ENCODE measurements at regions not wholly inside any gene's neighbourhood (a gene's known extent, or its start where the extent isn't known, plus 50 kb on each side); places are given as distances from the start of the nearest gene placed in this dataset.
A peak's percentile ranks its signal among the peaks of the same experiment; 100 is the strongest.
"Not testable (repeated sequence)": the region's sequence is repeated elsewhere in the genome, so short reads cannot be mapped to it uniquely, and the experiment has no call there.

GRCh38 chr17:33572615-33573014, 279.5 kb upstream of the ASIC2 start:
- DNase-seq, result no peak

DNA sequence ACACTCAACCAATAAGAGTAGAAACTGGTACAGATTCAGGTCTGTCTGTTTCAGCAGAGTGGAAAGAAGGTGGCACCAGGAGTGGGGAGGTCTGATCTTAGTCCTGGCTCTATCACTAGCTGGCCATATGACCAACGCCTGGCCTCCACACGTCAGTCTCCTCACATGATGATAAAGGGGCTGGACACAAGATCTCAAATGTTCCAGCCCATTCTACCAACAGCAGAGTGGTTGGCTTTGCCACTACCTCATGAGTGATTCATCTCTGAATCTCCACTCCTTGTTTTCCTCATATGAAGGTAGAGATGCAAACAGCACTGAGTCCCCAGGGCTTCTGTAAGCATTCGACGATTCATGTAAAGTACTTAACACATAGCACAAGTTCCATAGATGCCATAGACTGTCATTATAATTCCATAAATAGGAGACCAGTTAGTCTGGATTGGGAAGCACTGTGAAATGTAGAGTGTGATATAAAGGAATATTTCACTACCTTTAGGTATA, 281.9 kb upstream of the ASIC2 start:
- no peak for DNase-seq

DNA sequence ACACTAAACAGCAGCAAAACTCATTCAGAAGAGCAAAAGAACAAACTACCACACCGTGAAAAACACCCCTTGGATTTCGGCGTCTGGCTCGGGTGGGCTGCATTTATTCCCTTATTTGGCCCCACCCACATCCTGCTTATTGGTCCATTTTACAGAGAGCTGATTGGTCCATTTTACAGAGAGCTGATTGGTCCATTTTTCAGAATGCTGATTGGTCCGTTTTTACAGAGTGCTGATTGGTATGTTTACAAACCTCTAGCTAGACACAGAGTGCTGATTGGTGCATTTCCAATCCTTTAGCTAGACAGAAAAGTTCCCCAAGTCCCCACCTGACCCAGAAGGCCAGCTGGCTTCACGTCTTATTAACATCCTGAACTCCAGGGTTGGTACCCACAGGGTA, 286.6 kb upstream of the ASIC2 start:
- not testable (repeated sequence) for DNase-seq

GRCh38 chr17:33580215-33580614, 287.1 kb upstream of the ASIC2 start:
- DNase-seq, result no peak

GRCh38 chr17:33582661-33583060, 289.6 kb upstream of the ASIC2 start:
- DNase-seq, result no peak

DNA sequence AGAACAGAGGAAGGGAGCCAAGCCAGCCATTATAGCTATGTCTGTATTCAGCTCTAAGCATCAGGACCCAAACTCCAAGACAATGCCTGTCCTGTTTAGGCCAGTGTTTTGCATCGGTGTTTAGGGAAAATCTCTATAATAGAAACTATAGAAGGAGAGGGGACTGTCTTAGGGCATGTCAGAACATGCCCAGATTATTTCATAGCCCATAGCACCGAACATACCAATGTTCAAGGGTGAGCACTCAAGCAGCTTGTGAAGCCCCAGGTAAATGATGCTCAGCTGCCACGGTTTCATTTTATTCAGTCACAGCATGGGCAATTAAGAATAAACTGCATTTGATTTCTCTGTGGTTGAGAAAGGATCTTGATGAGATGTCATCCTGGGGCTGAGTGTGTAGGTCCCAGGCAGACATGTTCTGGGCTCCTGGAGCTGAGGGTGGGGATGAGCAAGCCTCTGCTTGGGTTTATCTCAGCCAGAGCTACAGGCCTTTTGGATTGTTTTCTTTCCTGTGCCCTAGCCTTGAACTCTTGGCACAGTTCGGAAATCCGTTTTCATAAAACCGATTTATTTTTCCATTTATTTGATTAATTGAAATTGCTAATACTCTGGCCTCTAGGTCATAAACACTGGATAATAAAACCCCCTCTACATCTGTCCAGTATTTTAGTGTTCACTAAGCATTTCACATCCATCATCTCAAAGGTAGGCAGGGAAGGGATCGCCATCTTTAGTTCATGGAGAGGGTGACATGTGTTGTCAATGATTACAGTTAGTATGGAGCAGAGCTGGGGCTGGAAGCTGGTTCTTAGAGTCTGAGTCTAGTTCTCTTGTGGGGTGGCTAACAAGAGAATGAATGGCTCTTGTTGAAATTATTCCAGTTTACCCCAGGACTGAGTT, 290.7 kb upstream of the ASIC2 start:
- no peak for DNase-seq

DNA sequence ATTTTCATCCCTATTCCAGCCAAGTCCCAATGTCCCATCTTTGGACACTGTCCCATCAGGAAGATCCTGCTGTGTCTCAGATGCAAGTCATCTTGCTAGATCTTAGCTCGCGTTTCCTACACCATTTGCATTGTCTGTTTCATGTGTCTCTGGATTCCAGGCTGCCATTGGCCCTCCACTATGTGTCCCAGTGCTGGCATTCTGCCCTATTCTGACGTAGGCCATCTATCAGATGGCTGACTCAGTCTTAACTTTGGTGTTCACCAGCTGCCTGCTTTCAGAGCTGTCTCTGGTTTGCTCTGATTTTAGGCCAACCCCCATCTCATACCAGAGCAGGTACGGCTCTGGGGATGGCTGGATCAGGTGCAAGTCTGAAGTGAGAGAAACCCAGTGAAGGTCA, 300.9 kb upstream of the ASIC2 start:
- DNase-seq, result no peak

- DNase-seq, result no peak
These were observed 302.7 kb upstream of the ASIC2 start for GRCh38 chr17:33595828-33596227.

GRCh38 chr17:33596899-33597298, 303.8 kb upstream of the ASIC2 start:
- peak; percentile 1 for DNase-seq

DNA sequence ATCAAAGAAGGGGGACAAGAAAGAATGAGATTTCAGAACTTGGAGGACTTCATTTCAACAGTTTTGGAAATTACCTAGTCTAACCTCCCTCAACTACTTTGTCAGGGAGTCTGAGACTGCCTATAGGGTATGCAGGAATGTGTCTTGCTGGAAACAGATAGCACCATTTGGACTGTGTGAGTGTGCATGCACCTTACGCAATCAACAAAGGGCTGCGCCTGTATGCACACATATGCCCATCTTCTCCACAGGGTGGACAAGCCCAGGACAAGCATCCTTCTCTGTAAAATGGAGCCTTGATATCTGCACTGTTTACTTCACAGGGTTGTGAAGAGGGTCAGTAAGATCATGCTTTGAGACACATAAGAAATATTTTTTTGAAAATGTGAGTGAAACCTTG, 305.7 kb upstream of the ASIC2 start:
- DNase-seq, result no peak

GRCh38 chr17:33602981-33603380, 309.9 kb upstream of the ASIC2 start:
- no peak for DNase-seq

- no peak for DNase-seq
These were observed 310.7 kb upstream of the ASIC2 start for GRCh38 chr17:33603789-33604188.

DNA sequence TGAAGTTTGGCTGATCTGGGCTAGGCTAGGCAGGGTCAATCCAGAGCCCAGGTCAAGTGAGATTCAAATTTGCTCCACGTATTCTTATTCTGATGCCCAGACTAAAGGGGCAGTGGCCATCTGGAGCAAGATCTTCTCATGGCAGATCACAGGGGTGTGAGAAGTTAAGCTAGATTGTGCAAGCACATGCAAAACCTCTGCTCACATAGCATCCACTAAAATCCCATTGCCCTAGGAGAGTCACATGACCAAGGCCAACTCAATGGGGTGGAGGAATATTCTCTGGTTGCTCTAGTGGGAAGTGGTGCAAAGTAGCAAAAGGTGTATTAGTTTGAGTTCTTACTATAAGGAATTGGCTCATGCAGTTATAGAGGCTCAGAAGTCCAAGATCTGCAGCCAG, 318.4 kb upstream of the ASIC2 start:
- DNase-seq, result no peak

- DNase-seq, result no peak
These were observed 322.8 kb upstream of the ASIC2 start for GRCh38 chr17:33615861-33616260.

GRCh38 chr17:33623841-33624240, 330.7 kb upstream of the ASIC2 start:
- no peak for DNase-seq

- peak; percentile 1 for DNase-seq
These were observed 335.6 kb upstream of the ASIC2 start for GRCh38 chr17:33628500-33629346.

DNA sequence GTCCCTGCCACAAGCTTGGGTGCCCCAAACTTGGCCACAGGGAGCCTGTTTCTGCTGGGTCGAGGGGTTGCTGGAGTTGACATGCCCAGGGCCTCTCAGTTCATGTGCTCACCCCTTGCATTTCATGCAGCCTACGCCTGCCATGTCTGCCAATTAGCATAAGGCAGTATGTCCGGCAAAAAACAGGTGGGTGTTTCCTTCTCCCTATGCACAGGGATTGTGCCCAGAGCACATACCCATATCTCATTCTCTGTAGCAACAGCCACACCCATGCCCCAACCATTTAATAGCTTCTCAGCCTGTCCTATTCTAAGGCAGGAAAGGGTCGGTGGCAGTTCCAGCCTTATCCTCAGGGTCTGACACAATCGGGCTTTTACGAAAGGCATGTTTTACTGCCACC, 340.4 kb upstream of the ASIC2 start:
- DNase-seq, result no peak

- DNase-seq, result no peak
These were observed 344.4 kb upstream of the ASIC2 start for GRCh38 chr17:33637534-33637933.

- no peak for DNase-seq
These were observed 346.2 kb upstream of the ASIC2 start for GRCh38 chr17:33639103-33639880.

- DNase-seq, result no peak
These were observed 347.5 kb upstream of the ASIC2 start for GRCh38 chr17:33640629-33641028.

DNA sequence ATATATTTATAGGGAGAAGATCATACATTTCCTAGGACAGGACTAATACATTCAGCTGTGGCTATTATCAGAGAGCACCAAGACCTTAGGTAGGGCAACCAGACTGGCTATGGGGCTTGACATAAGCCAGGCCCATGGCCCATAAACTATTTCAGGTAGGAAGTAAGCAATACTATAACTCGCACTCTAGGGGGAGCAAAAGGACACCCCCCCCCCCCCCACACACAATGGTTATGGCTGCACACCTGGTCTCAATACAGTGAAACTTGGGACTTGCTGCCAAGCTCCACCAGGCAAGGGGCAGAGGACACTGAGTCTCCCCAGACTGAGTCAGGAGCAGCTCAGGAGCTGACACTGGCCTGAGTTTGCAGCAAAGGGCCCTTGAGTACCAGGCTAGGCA, 348.9 kb upstream of the ASIC2 start:
- no peak for DNase-seq

- DNase-seq, result peak; percentile 5
These were observed 354.9 kb upstream of the ASIC2 start for GRCh38 chr17:33647956-33648355.

- DNase-seq, result no peak
These were observed 357.2 kb upstream of the ASIC2 start for GRCh38 chr17:33650304-33650703.
